ENCODE measurements at regions not wholly inside any gene's neighbourhood (a gene's known extent, or its start where the extent isn't known, plus 50 kb on each side); places are given as distances from the start of the nearest gene placed in this dataset.

- TF ChIP-seq POLR2A (IDR thresholded peaks at IDR 0.05; ENCODE audit: low read length) (no peak), GATA1 (IDR thresholded peaks at IDR 0.05; ENCODE audit: low read depth, low read length) (no peak)
Observed at GRCh38 chr5:72007336-72008111, 99.8 kb upstream of the MAP1B start.
